ENCODE measurements at regions not wholly inside any gene's neighbourhood (a gene's known extent, or its start where the extent isn't known, plus 50 kb on each side); places are given as distances from the start of the nearest gene placed in this dataset.

- no peak for DNase-seq (ENCODE audit: extremely low read depth in 1 of 2, low read depth in 1 of 2)
These were observed 261.5 kb downstream of the NSG2 start for GRCh38 chr5:174307031-174307408.

- DNase-seq (ENCODE audit: extremely low read depth in 1 of 2, low read depth in 1 of 2): no peak
These were observed 262.3 kb downstream of the NSG2 start for GRCh38 chr5:174307656-174308271.

- DNase-seq (ENCODE audit: extremely low read depth in 1 of 2, low read depth in 1 of 2): no peak
These were observed 263.8 kb downstream of the NSG2 start for GRCh38 chr5:174309131-174309795.

GRCh38 chr5:174310243-174310642 lies 264.7 kb downstream of the NSG2 start:
- no peak for DNase-seq (ENCODE audit: extremely low read depth in 1 of 2, low read depth in 1 of 2)

- DNase-seq (ENCODE audit: extremely low read depth in 1 of 2, low read depth in 1 of 2): no peak
These were observed 265.2 kb downstream of the NSG2 start for GRCh38 chr5:174310706-174311105.

- DNase-seq (ENCODE audit: extremely low read depth in 1 of 2, low read depth in 1 of 2): no peak
These were observed 265.6 kb downstream of the NSG2 start for GRCh38 chr5:174311121-174311520.

- peak in 1 of 2 donors; percentile 40 for DNase-seq (ENCODE audit: extremely low read depth in 1 of 2, low read depth in 1 of 2)
These were observed 266.2 kb downstream of the NSG2 start for GRCh38 chr5:174311531-174312269.

GRCh38 chr5:174312270-174312617 lies 266.7 kb downstream of the NSG2 start:
- no peak for DNase-seq (ENCODE audit: extremely low read depth in 1 of 2, low read depth in 1 of 2)

- no peak for DNase-seq (ENCODE audit: extremely low read depth in 1 of 2, low read depth in 1 of 2)
These were observed 267.1 kb downstream of the NSG2 start for GRCh38 chr5:174312641-174313040.

- DNase-seq (ENCODE audit: extremely low read depth in 1 of 2, low read depth in 1 of 2): no peak
These were observed 268.1 kb downstream of the NSG2 start for GRCh38 chr5:174313615-174314014.

- no peak for DNase-seq (ENCODE audit: extremely low read depth in 1 of 2, low read depth in 1 of 2)
These were observed 268.8 kb downstream of the NSG2 start for GRCh38 chr5:174314261-174314660.

- no peak for DNase-seq (ENCODE audit: extremely low read depth in 1 of 2, low read depth in 1 of 2)
These were observed 270.0 kb downstream of the NSG2 start for GRCh38 chr5:174315471-174315870.

GRCh38 chr5:174315871-174316270 lies 270.4 kb downstream of the NSG2 start:
- DNase-seq (ENCODE audit: extremely low read depth in 1 of 2, low read depth in 1 of 2): no peak

GRCh38 chr5:174316326-174316725 lies 270.8 kb downstream of the NSG2 start:
- DNase-seq (ENCODE audit: extremely low read depth in 1 of 2, low read depth in 1 of 2): no peak

- no peak for DNase-seq (ENCODE audit: extremely low read depth in 1 of 2, low read depth in 1 of 2)
These were observed 271.9 kb downstream of the NSG2 start for GRCh38 chr5:174317256-174317894.

GRCh38 chr5:174318578-174318977 lies 273.1 kb downstream of the NSG2 start:
- DNase-seq (ENCODE audit: extremely low read depth in 1 of 2, low read depth in 1 of 2): no peak

GRCh38 chr5:174319551-174319950 lies 274.0 kb downstream of the NSG2 start:
- DNase-seq (ENCODE audit: extremely low read depth in 1 of 2, low read depth in 1 of 2): no peak

GRCh38 chr5:174320051-174320450 lies 274.5 kb downstream of the NSG2 start:
- DNase-seq (ENCODE audit: extremely low read depth in 1 of 2, low read depth in 1 of 2): no peak

- DNase-seq (ENCODE audit: extremely low read depth in 1 of 2, low read depth in 1 of 2): no peak
These were observed 278.4 kb downstream of the NSG2 start for GRCh38 chr5:174323878-174324281.

- DNase-seq (ENCODE audit: extremely low read depth in 1 of 2, low read depth in 1 of 2): no peak
These were observed 279.2 kb downstream of the NSG2 start for GRCh38 chr5:174324680-174325079.

- no peak for DNase-seq (ENCODE audit: extremely low read depth in 1 of 2, low read depth in 1 of 2)
These were observed 279.9 kb downstream of the NSG2 start for GRCh38 chr5:174325431-174325830.

GRCh38 chr5:174325961-174326360 lies 280.5 kb downstream of the NSG2 start:
- no peak for DNase-seq (ENCODE audit: extremely low read depth in 1 of 2, low read depth in 1 of 2)

All from activated CD8-positive, alpha-beta memory T cell treated with anti-CD3 and anti-CD28 coated beads for 1 hour (primary cell).